ENCODE measurements at regions not wholly inside any gene's neighbourhood (a gene's known extent, or its start where the extent isn't known, plus 50 kb on each side); places are given as distances from the start of the nearest gene placed in this dataset.

GRCh38 chrX:142359331-142359730, 154.2 kb upstream of the MAGEC2 start:
- WGBS, 4 donors: 56 to 69% (median 65%) methylated on average over 2 of the region's 2 CpGs
- H3K4me1 ChIP-seq (replicated peaks in 1 of 2): no peaks in the 10 kb centered on the region

GRCh38 chrX:142327182-142327581, 122.1 kb upstream of the MAGEC2 start:
- Histone ChIP-seq H3K9me3 (replicated peaks in 1 of 3) (no peaks in the 10 kb centered on the region), H3K4me1 (replicated peaks in 1 of 2) (no peaks in the 10 kb centered on the region), H3K27ac (no peak overlapping the region), H3K4me3 (no peak overlapping the region), H3K27me3 (peaks cover 9% of the 10 kb centered on the region), H3K36me3 (replicated peaks in 1 of 2) (no peaks in the 10 kb centered on the region)
- 72 to 86% (median 78%) methylated on average over 3 to 6 of the region's 6 CpGs for WGBS, 4 donors
- no peak for DNase-seq
- TF ChIP-seq POLR2A (IDR thresholded peaks at IDR 0.05) (no peak), CTCF (IDR thresholded peaks at IDR 0.05) (no peak)
- intact Hi-C loops (cut with DNase I): no loop called here

More at GRCh38 chrX:142359331-142359730, 154.2 kb upstream of the MAGEC2 start:
- intact Hi-C loops (cut with DNase I): no loop called here
- Histone ChIP-seq H3K27me3 (no peaks in the 10 kb centered on the region), H3K4me3 (no peak overlapping the region), H3K9me3 (replicated peaks in 1 of 3) (no peaks in the 10 kb centered on the region), H3K27ac (no peak overlapping the region), H3K36me3 (replicated peaks in 1 of 2) (no peaks in the 10 kb centered on the region)
- no peak for DNase-seq
- no peak for TF ChIP-seq CTCF (IDR thresholded peaks at IDR 0.05)
- TF ChIP-seq POLR2A (IDR thresholded peaks at IDR 0.05): no peak

- Histone ChIP-seq H3K27me3 (no peaks in the 10 kb centered on the region), H3K9me3 (replicated peaks in 1 of 3) (no peaks in the 10 kb centered on the region), H3K36me3 (replicated peaks in 1 of 2) (no peaks in the 10 kb centered on the region), H3K27ac (no peak overlapping the region), H3K4me1 (replicated peaks in 1 of 2) (no peaks in the 10 kb centered on the region), H3K4me3 (no peak overlapping the region)
- intact Hi-C loops (cut with DNase I): no loop called here
- no peak for TF ChIP-seq POLR2A (IDR thresholded peaks at IDR 0.05)
- no peak for TF ChIP-seq CTCF (IDR thresholded peaks at IDR 0.05)
- DNase-seq: no peak
Measured at GRCh38 chrX:142312591-142312990, 107.5 kb upstream of the MAGEC2 start.

- Histone ChIP-seq H3K9me3 (replicated peaks in 1 of 3) (no peaks in the 10 kb centered on the region), H3K36me3 (replicated peaks in 1 of 2) (no peaks in the 10 kb centered on the region), H3K27ac (no peak overlapping the region), H3K4me1 (replicated peaks in 1 of 2) (no peaks in the 10 kb centered on the region), H3K4me3 (no peak overlapping the region), H3K27me3 (no peaks in the 10 kb centered on the region)
- WGBS, 4 donors: 72 to 85% (median 79%) methylated on average over 2 of the region's 2 CpGs
- intact Hi-C loops (cut with DNase I): no loop called here
- no peak for DNase-seq
- TF ChIP-seq CTCF (IDR thresholded peaks at IDR 0.05) (no peak), POLR2A (IDR thresholded peaks at IDR 0.05) (no peak)
Measured at GRCh38 chrX:142299406-142299805, 94.3 kb upstream of the MAGEC2 start.
